Stimulated activated CD4-positive, alpha-beta T cell treated with anti-CD3 and anti-CD28 coated beads, Interleukin-1b, Interleukin-23, amount 100 ng/mL, for 48 hours (primary cell): ENCODE measurements at regions not wholly inside any gene's neighbourhood (a gene's known extent, or its start where the extent isn't known, plus 50 kb on each side); places are given as distances from the start of the nearest gene placed in this dataset.

ENCODE experiments used
- DNase-seq: peaks from one replicate; pipeline ENCODE4 v3.0.0-alpha.2; 2020

- DNase-seq, result no peak
Measured at GRCh38 chr1:228923973-228924686, 188.9 kb downstream of the RHOU start.

- no peak for DNase-seq
Measured at GRCh38 chr1:228925691-228926090, 190.4 kb downstream of the RHOU start.

- DNase-seq, result no peak
Measured at GRCh38 chr1:228927421-228927820, 192.1 kb downstream of the RHOU start.

- no peak for DNase-seq
Measured at GRCh38 chr1:228927946-228928898, 192.9 kb downstream of the RHOU start.

- DNase-seq, result no peak
Measured at GRCh38 chr1:228929476-228930027, 194.3 kb downstream of the RHOU start.

GRCh38 chr1:228930479-228930957, 195.2 kb downstream of the RHOU start:
- no peak for DNase-seq

GRCh38 chr1:228933753-228934152, 198.5 kb downstream of the RHOU start:
- DNase-seq, result no peak

- DNase-seq, result no peak
Measured at GRCh38 chr1:228935198-228935663, 200.0 kb downstream of the RHOU start.

- DNase-seq, result no peak
Measured at GRCh38 chr1:228935855-228936727, 200.8 kb downstream of the RHOU start.

- no peak for DNase-seq
Measured at GRCh38 chr1:228936881-228937280, 201.6 kb downstream of the RHOU start.

GRCh38 chr1:228937351-228937750, 202.1 kb downstream of the RHOU start:
- no peak for DNase-seq

GRCh38 chr1:228937851-228938536, 202.7 kb downstream of the RHOU start:
- no peak for DNase-seq

- no peak for DNase-seq
Measured at GRCh38 chr1:228938537-228938901, 203.2 kb downstream of the RHOU start.

GRCh38 chr1:228939001-228939691, 203.9 kb downstream of the RHOU start:
- no peak for DNase-seq

GRCh38 chr1:228939881-228940392, 204.7 kb downstream of the RHOU start:
- DNase-seq, result no peak

- no peak for DNase-seq
Measured at GRCh38 chr1:228940526-228940925, 205.2 kb downstream of the RHOU start.

- no peak for DNase-seq
Measured at GRCh38 chr1:228940926-228941325, 205.6 kb downstream of the RHOU start.

- DNase-seq, result no peak
Measured at GRCh38 chr1:228941666-228942065, 206.4 kb downstream of the RHOU start.

GRCh38 chr1:228943436-228943835, 208.2 kb downstream of the RHOU start:
- DNase-seq, result no peak

- DNase-seq, result no peak
Measured at GRCh38 chr1:228944296-228944695, 209.0 kb downstream of the RHOU start.

- no peak for DNase-seq
Measured at GRCh38 chr1:228944935-228945371, 209.7 kb downstream of the RHOU start.
